H9 (cell line): ENCODE measurements at regions not wholly inside any gene's neighbourhood (a gene's known extent, or its start where the extent isn't known, plus 50 kb on each side); places are given as distances from the start of the nearest gene placed in this dataset.

Experiments
- DNase-seq: peaks from one replicate; pipeline ENCODE4 v3.0.0-alpha.2; 2017
- H2AFZ ChIP-seq: one replicate; pipeline ENCODE4 v1.6.1; 2013; ENCODE audit warnings: mild to moderate bottlenecking, low read length, control low read depth, moderate library complexity
- H2AK5ac ChIP-seq: 2 replicates; pipeline ENCODE4 v1.6.1; 2013; ENCODE audit warnings: low read length, control low read depth, mixed read lengths; ENCODE audit not compliant: insufficient read length
- H2BK120ac ChIP-seq: one replicate; pipeline ENCODE4 v1.6.1; 2013; ENCODE audit warnings: low read depth, mild to moderate bottlenecking, low read length, control low read depth, inconsistent platforms; ENCODE audit not compliant: poor library complexity, severe bottlenecking
- H2BK12ac ChIP-seq: 2 replicates; pipeline ENCODE4 v1.6.1; 2013; ENCODE audit warnings: low read length, control low read depth, mixed read lengths, low read depth; ENCODE audit not compliant: insufficient read length
- H2BK15ac ChIP-seq: 2 replicates; pipeline ENCODE4 v1.6.1; 2013; ENCODE audit warnings: low read depth, low read length, control low read depth
- H2BK20ac ChIP-seq: one replicate; pipeline ENCODE4 v1.6.1; 2013; ENCODE audit warnings: low read depth, mild to moderate bottlenecking, low read length, control low read depth, inconsistent platforms; ENCODE audit not compliant: poor library complexity, severe bottlenecking
- H2BK5ac ChIP-seq: 2 replicates; pipeline ENCODE4 v1.6.1; 2013; ENCODE audit warnings: low read length, control low read depth, mixed read lengths; ENCODE audit not compliant: insufficient read length
- H3K14ac ChIP-seq: 2 replicates; pipeline ENCODE4 v1.6.1; 2013; ENCODE audit warnings: low read length, control low read depth; ENCODE audit not compliant: insufficient read depth
- H3K18ac ChIP-seq: 2 replicates; pipeline ENCODE4 v1.6.1; 2013; ENCODE audit warnings: low read depth, mild to moderate bottlenecking, mixed read lengths, low read length, control low read depth; ENCODE audit not compliant: insufficient read length
- H3K23ac ChIP-seq: 2 replicates; pipeline ENCODE4 v1.6.1; 2013; ENCODE audit warnings: low read length, control low read depth, mixed read lengths, low read depth; ENCODE audit not compliant: insufficient read length
- H3K23me2 ChIP-seq: 2 replicates; pipeline ENCODE4 v1.6.1; 2013; ENCODE audit warnings: low read depth, mild to moderate bottlenecking, mixed read lengths, low read length, control low read depth; ENCODE audit not compliant: insufficient read length, poor library complexity, severe bottlenecking
- H3K27ac ChIP-seq: 2 replicates; pipeline ENCODE4 v1.5.1; 2013; ENCODE audit warnings: low read length, control low read depth, mixed read lengths, low read depth; ENCODE audit not compliant: insufficient read length
- H3K27me3 ChIP-seq: 2 replicates; pipeline ENCODE4 v1.6.1; 2013; ENCODE audit warnings: low read length, control low read depth, inconsistent platforms; ENCODE audit not compliant: insufficient read depth
- H3K4ac ChIP-seq: 2 replicates; pipeline ENCODE4 v1.6.1; 2013; ENCODE audit warnings: low read depth, mild to moderate bottlenecking, control low read depth, inconsistent platforms, low read length, moderate library complexity
- H3K4me1 ChIP-seq: 2 replicates; pipeline ENCODE4 v1.6.1; 2013; ENCODE audit warnings: low read length, control low read depth, inconsistent platforms; ENCODE audit not compliant: insufficient read depth
- H3K4me2 ChIP-seq: 2 replicates; pipeline ENCODE4 v1.6.1; 2013; ENCODE audit warnings: low read length, control low read depth, mixed read lengths; ENCODE audit not compliant: insufficient read length, insufficient read depth
- H3K56ac ChIP-seq: 2 replicates; pipeline ENCODE4 v1.6.1; 2013; ENCODE audit warnings: low read depth, mild to moderate bottlenecking, mixed read lengths, low read length, control low read depth; ENCODE audit not compliant: insufficient read length
- H3K79me1 ChIP-seq: 2 replicates; pipeline ENCODE4 v1.6.1; 2013; ENCODE audit warnings: low read depth, mild to moderate bottlenecking, moderate library complexity, low read length, control low read depth, inconsistent platforms; ENCODE audit not compliant: insufficient read depth, poor library complexity, severe bottlenecking
- H3K79me2 ChIP-seq: 2 replicates; pipeline ENCODE4 v1.6.1; 2013; ENCODE audit warnings: low read length, control low read depth, inconsistent platforms; ENCODE audit not compliant: insufficient read depth
- H3K9ac ChIP-seq: 2 replicates; pipeline ENCODE4 v1.6.1; 2013; ENCODE audit warnings: low read length, control low read depth, mixed read lengths; ENCODE audit not compliant: insufficient read length; ENCODE audit errors: extremely low read depth
- H3K9me3 ChIP-seq: one replicate; pipeline ENCODE4 v1.6.1; 2013; ENCODE audit warnings: low read depth, low read length, inconsistent platforms; ENCODE audit not compliant: control insufficient read depth
- H3T11ph ChIP-seq: one replicate; pipeline ENCODE4 v1.6.1; 2013; ENCODE audit warnings: mild to moderate bottlenecking, low read length, control low read depth, inconsistent platforms
- H4K20me1 ChIP-seq: one replicate; pipeline ENCODE4 v1.6.1; 2013; ENCODE audit not compliant: control insufficient read depth, insufficient read length, insufficient read depth
- H4K5ac ChIP-seq: 2 replicates; pipeline ENCODE4 v1.6.1; 2013; ENCODE audit warnings: low read depth, mild to moderate bottlenecking, mixed read lengths, low read length, control low read depth; ENCODE audit not compliant: insufficient read length
- H4K8ac ChIP-seq: replicated peaks from 2 replicates; pipeline ENCODE4 v1.6.1; 2013; ENCODE audit warnings: low read length, control low read depth, mixed read lengths, low read depth; ENCODE audit not compliant: insufficient read length
- H4K91ac ChIP-seq: 2 replicates; pipeline ENCODE4 v1.6.1; 2013; ENCODE audit warnings: low read depth, mild to moderate bottlenecking, moderate library complexity, mixed read lengths, low read length, control low read depth; ENCODE audit not compliant: insufficient read length
- H3K27ac Mint-ChIP-seq, 3 experiments: 2 replicates in 2 of 3; 3 replicates in 1 of 3; pipeline ENCODE4 v1.8.0; 2020 to 2021; ENCODE audit warnings: mixed read lengths in 3 of 3, mild to moderate bottlenecking in 1 of 3, moderate library complexity in 1 of 3
- H3K27me3 Mint-ChIP-seq: 2 replicates; pipeline ENCODE4 v1.8.0; 2021; ENCODE audit warnings: low read depth, mild to moderate bottlenecking, moderate library complexity, mixed read lengths
- H3K36me3 Mint-ChIP-seq, 3 experiments: 2 replicates in 2 of 3; 3 replicates in 1 of 3; pipeline ENCODE4 v1.8.0; 2020 to 2021; ENCODE audit warnings: low read depth in 3 of 3, mixed read lengths in 3 of 3; ENCODE audit not compliant: insufficient read depth in 1 of 3
- H3K4me1 Mint-ChIP-seq, 2 experiments: 2 replicates each; pipeline ENCODE4 v1.8.0; 2020; ENCODE audit warnings: mixed read lengths in 2 of 2
- H3K4me3 Mint-ChIP-seq, 2 experiments: 2 replicates in 1 of 2; 3 replicates in 1 of 2; pipeline ENCODE4 v1.8.0; 2020 to 2021; ENCODE audit warnings: mild to moderate bottlenecking in 2 of 2, mixed read lengths in 2 of 2, moderate library complexity in 1 of 2
- H3K9me3 Mint-ChIP-seq, 2 experiments: 2 replicates in 1 of 2; 3 replicates in 1 of 2; pipeline ENCODE4 v1.8.0; 2020; ENCODE audit warnings: mild to moderate bottlenecking in 2 of 2, mixed read lengths in 2 of 2, moderate library complexity in 1 of 2
- CTCF ChIP-seq: fragments of 200-600 bp; sonication (generic); conservative IDR thresholded peaks from 3 replicates; pipeline ENCODE4 v1.8.0; 2021; ENCODE audit warnings: antibody characterized with exemption, mild to moderate bottlenecking
- WGBS: extraction: QIAGEN DNeasy Blood & Tissue Kit; methylation state at CpG from one replicate; pipeline ENCODE4 v1.1.7; 2013; ENCODE audit warnings: missing lambda C conversion rate, low lambda C conversion rate, mixed read lengths; ENCODE audit not compliant: insufficient read length; ENCODE audit errors: extremely low coverage; 5-methylcytosine and 5-hydroxymethylcytosine counted together

DNA sequence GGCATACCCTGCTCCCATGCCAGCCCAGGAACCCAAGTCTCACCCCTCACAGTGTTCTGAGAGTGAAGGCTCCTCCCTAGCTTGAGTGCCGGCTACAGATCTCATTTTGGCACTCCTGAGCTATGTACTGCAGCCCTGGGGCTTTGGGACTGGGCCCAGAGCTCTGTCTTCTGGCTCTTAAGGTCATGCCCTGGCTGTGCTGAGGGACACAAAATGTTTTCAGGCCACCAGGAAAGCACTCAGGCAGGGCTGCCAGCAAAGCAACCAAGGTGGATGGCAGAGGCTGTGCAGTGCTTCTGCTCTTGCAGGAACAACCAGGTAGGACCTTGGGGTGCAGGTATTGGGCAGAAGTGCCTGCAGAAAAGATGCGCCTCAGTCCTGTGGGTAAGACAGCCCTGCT is 564.0 kb downstream of the SLC6A15 start:
- no peak overlapping the region for H2AK5ac ChIP-seq
- no peak overlapping the region for H3K56ac ChIP-seq
- H3T11ph ChIP-seq = no peak overlapping the region
- no peak overlapping the region for H2AFZ ChIP-seq
- H3K4me1 Mint-ChIP-seq = no peaks in the 10 kb centered on the region
- H2BK15ac ChIP-seq = no peak overlapping the region
- no peaks in the 10 kb centered on the region for H3K9me3 ChIP-seq
- no peak for DNase-seq
- H3K9ac ChIP-seq = no peak overlapping the region
- no peak overlapping the region for H4K8ac ChIP-seq
- H3K9me3 Mint-ChIP-seq = peaks cover 0 to 3% of the 10 kb centered on the region in 2 experiments; a peak in 3 of 5 replicates
- no peak overlapping the region for H3K4me2 ChIP-seq
- H3K4ac ChIP-seq = no peak overlapping the region
- H3K23ac ChIP-seq = no peak overlapping the region
- no peaks in the 10 kb centered on the region for H3K27me3 ChIP-seq
- H2BK5ac ChIP-seq = no peak overlapping the region
- no peak overlapping the region for H4K91ac ChIP-seq
- H4K20me1 ChIP-seq = no peaks in the 10 kb centered on the region
- no peaks in the 10 kb centered on the region for H3K36me3 Mint-ChIP-seq
- WGBS = no CpG with 5 or more reads among the region's 2 CpGs
- no peak overlapping the region for H2BK12ac ChIP-seq
- no peak overlapping the region for H2BK20ac ChIP-seq
- H3K27ac Mint-ChIP-seq = peak overlapping the region in 1 of 3 experiments; percentile 86; a peak in 1 of 7 replicates
- H3K79me1 ChIP-seq = no peaks in the 10 kb centered on the region
- no peak overlapping the region for H2BK120ac ChIP-seq
- no peaks in the 10 kb centered on the region for H3K27me3 Mint-ChIP-seq
- no peak overlapping the region for H3K27ac ChIP-seq
- no peak overlapping the region for H3K18ac ChIP-seq
- H3K79me2 ChIP-seq = no peaks in the 10 kb centered on the region
- H3K4me1 ChIP-seq = no peaks in the 10 kb centered on the region
- H3K14ac ChIP-seq = no peak overlapping the region
- no peaks in the 10 kb centered on the region for H3K23me2 ChIP-seq
- no peak for TF ChIP-seq CTCF
- H4K5ac ChIP-seq = no peak overlapping the region
- no peak overlapping the region for H3K4me3 Mint-ChIP-seq
